ENCODE measurements at regions not wholly inside any gene's neighbourhood (a gene's known extent, or its start where the extent isn't known, plus 50 kb on each side); places are given as distances from the start of the nearest gene placed in this dataset.

- Mint-ChIP-seq H3K27me3 (no peaks in the 10 kb centered on the region), H3K4me1 (ENCODE audit: unreplicated experiment) (no peaks in the 10 kb centered on the region), H3K27ac (no peak overlapping the region), H3K4me3 (no peak overlapping the region), H3K36me3 (no peaks in the 10 kb centered on the region), H3K9me3 (no peaks in the 10 kb centered on the region)
- no peak for DNase-seq (ENCODE audit: extremely low spot score, unreplicated experiment)
- TF ChIP-seq CTCF (conservative IDR thresholded peaks at IDR 0.05) = no peak
Measured at GRCh38 chr2:34632327-34632726, 1033.2 kb upstream of the FAM98A start.

GRCh38 chr2:34627003-34627402 lies 1027.9 kb upstream of the FAM98A start:
- no peak overlapping the region for H3K27ac Mint-ChIP-seq
- no peaks in the 10 kb centered on the region for H3K9me3 Mint-ChIP-seq
- no peaks in the 10 kb centered on the region for H3K36me3 Mint-ChIP-seq
- no peak overlapping the region for H3K4me3 Mint-ChIP-seq
- no peaks in the 10 kb centered on the region for H3K27me3 Mint-ChIP-seq
- no peak for DNase-seq (ENCODE audit: extremely low spot score, unreplicated experiment)
- TF ChIP-seq CTCF (conservative IDR thresholded peaks at IDR 0.05) = no peak
- H3K4me1 Mint-ChIP-seq (ENCODE audit: unreplicated experiment) = no peaks in the 10 kb centered on the region

GRCh38 chr2:34604164-34604563 lies 1005.1 kb upstream of the FAM98A start:
- no peaks in the 10 kb centered on the region for H3K4me1 Mint-ChIP-seq (ENCODE audit: unreplicated experiment)
- H3K4me3 Mint-ChIP-seq = no peak overlapping the region
- no peak for TF ChIP-seq CTCF (conservative IDR thresholded peaks at IDR 0.05)
- DNase-seq (ENCODE audit: extremely low spot score, unreplicated experiment) = no peak
- no peaks in the 10 kb centered on the region for H3K36me3 Mint-ChIP-seq
- no peaks in the 10 kb centered on the region for H3K9me3 Mint-ChIP-seq
- no peaks in the 10 kb centered on the region for H3K27me3 Mint-ChIP-seq
- H3K27ac Mint-ChIP-seq = no peak overlapping the region

GRCh38 chr2:34602262-34602661 lies 1003.2 kb upstream of the FAM98A start:
- no peak for TF ChIP-seq CTCF (conservative IDR thresholded peaks at IDR 0.05)
- H3K36me3 Mint-ChIP-seq = no peaks in the 10 kb centered on the region
- DNase-seq (ENCODE audit: extremely low spot score, unreplicated experiment) = no peak

GRCh38 chr2:34601561-34601960 lies 1002.5 kb upstream of the FAM98A start:
- Mint-ChIP-seq H3K4me1 (ENCODE audit: unreplicated experiment) (no peaks in the 10 kb centered on the region), H3K4me3 (no peak overlapping the region), H3K27ac (no peak overlapping the region), H3K9me3 (no peaks in the 10 kb centered on the region), H3K27me3 (no peaks in the 10 kb centered on the region), H3K36me3 (no peaks in the 10 kb centered on the region)
- DNase-seq (ENCODE audit: extremely low spot score, unreplicated experiment) = no peak
- no peak for TF ChIP-seq CTCF (conservative IDR thresholded peaks at IDR 0.05)

More at GRCh38 chr2:34602262-34602661, 1003.2 kb upstream of the FAM98A start:
- no peaks in the 10 kb centered on the region for H3K4me1 Mint-ChIP-seq (ENCODE audit: unreplicated experiment)
- no peaks in the 10 kb centered on the region for H3K9me3 Mint-ChIP-seq
- no peaks in the 10 kb centered on the region for H3K27me3 Mint-ChIP-seq
- H3K4me3 Mint-ChIP-seq = no peak overlapping the region
- no peak overlapping the region for H3K27ac Mint-ChIP-seq

GRCh38 chr2:34578641-34579040 lies 979.5 kb upstream of the FAM98A start:
- TF ChIP-seq CTCF (conservative IDR thresholded peaks at IDR 0.05) = no peak
- H3K36me3 Mint-ChIP-seq = no peaks in the 10 kb centered on the region
- H3K9me3 Mint-ChIP-seq = no peaks in the 10 kb centered on the region
- H3K27me3 Mint-ChIP-seq = no peaks in the 10 kb centered on the region
- no peak overlapping the region for H3K4me3 Mint-ChIP-seq
- no peak overlapping the region for H3K27ac Mint-ChIP-seq
- no peak for DNase-seq (ENCODE audit: extremely low spot score, unreplicated experiment)
- no peaks in the 10 kb centered on the region for H3K4me1 Mint-ChIP-seq (ENCODE audit: unreplicated experiment)
